MM.1S (cell line): ENCODE measurements at regions not wholly inside any gene's neighbourhood (a gene's known extent, or its start where the extent isn't known, plus 50 kb on each side); places are given as distances from the start of the nearest gene placed in this dataset.

ENCODE experiments used
- CTCF ChIP-seq: fragments of 300-600 bp; sonication (generic); IDR thresholded peaks from 2 replicates; pipeline ENCODE4 v1.5.1; 2016; ENCODE audit warnings: antibody characterized with exemption, low read length, mixed read lengths
- EZH2 ChIP-seq: fragments of 300-600 bp; sonication (generic); optimal IDR thresholded peaks from 2 replicates; pipeline ENCODE3; 2017; ENCODE audit warnings: low read depth, mild to moderate bottlenecking, antibody characterized with exemption, low read length, mixed read lengths
- EZH2phosphoT487 ChIP-seq: fragments of 300-600 bp; sonication (generic); IDR thresholded peaks from 2 replicates; pipeline ENCODE4 v1.6.1; 2018; ENCODE audit warnings: antibody characterized with exemption, low read length

GRCh38 chr11:80621871-80622270 lies 1181.0 kb upstream of the TENM4 start:
- no peak for TF ChIP-seq CTCF
- no peak for TF ChIP-seq EZH2
- TF ChIP-seq EZH2phosphoT487 = no peak
